GM13976 (cell line): ENCODE measurements at regions not wholly inside any gene's neighbourhood (a gene's known extent, or its start where the extent isn't known, plus 50 kb on each side); places are given as distances from the start of the nearest gene placed in this dataset.

Experiments used
- DNase-seq: peaks from one replicate; pipeline ENCODE4 v3.0.0; 2012; ENCODE audit warnings: low spot score
- in situ Hi-C: fragments of 300-500 bp; cut with MboI; formaldehyde crosslinking; loops from one replicate; pipeline ENCODE4 v1.12.0; 2022; ENCODE audit warnings: low sequenced_read_pairs, mixed read lengths, inconsistent platforms; ENCODE audit not compliant: unreplicated experiment
- TF ChIP-seq, protein P1 (sequence below): IDR thresholded peaks from 2 replicates; pipeline ENCODE4 v1.5.1; 2012; ENCODE audit warnings: borderline replicate concordance, mild to moderate bottlenecking; ENCODE audit not compliant: insufficient read depth; ENCODE audit errors: extremely low read depth, missing control alignments, control extremely low read depth

DNA sequence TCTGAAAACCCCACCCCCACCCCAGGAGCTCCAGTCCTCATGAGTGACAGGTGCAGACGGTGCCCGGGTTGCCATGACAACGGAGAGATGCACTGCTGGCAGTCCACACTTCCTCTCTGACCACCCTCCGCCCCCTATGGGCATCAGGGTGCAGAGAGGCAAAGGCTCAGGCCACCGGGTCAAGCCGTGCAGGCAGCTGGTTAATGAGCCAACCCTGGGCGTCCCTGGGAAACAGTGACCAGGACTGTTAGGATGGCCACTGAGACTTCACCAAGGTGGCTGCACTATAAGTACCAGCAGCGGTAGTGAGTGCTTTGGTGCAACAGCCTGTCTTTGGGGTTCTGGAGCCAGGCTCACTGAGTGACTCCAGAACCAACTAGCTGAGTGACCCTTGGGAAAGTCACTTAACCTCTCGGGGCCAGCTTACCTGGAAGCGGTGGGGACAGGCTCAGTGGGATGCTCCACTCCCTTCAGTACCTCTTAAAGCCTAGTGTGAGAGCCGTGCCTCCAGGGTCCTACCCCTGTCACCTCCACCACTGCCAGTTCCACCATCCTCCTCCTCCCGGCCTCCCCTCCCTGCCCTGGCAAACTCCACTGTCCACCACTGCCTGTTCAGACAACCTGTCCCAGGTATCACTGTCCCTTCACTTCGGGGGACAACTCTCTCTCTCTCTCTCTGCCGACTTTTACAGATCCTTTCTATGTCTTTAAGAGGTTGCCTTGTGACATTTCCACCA lies 121.0 kb upstream of the PRR20G start:
- TF ChIP-seq, protein P1, sequence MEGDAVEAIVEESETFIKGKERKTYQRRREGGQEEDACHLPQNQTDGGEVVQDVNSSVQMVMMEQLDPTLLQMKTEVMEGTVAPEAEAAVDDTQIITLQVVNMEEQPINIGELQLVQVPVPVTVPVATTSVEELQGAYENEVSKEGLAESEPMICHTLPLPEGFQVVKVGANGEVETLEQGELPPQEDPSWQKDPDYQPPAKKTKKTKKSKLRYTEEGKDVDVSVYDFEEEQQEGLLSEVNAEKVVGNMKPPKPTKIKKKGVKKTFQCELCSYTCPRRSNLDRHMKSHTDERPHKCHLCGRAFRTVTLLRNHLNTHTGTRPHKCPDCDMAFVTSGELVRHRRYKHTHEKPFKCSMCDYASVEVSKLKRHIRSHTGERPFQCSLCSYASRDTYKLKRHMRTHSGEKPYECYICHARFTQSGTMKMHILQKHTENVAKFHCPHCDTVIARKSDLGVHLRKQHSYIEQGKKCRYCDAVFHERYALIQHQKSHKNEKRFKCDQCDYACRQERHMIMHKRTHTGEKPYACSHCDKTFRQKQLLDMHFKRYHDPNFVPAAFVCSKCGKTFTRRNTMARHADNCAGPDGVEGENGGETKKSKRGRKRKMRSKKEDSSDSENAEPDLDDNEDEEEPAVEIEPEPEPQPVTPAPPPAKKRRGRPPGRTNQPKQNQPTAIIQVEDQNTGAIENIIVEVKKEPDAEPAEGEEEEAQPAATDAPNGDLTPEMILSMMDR: no peak
- in situ Hi-C loops: no loop called here
- no peak for DNase-seq

DNA sequence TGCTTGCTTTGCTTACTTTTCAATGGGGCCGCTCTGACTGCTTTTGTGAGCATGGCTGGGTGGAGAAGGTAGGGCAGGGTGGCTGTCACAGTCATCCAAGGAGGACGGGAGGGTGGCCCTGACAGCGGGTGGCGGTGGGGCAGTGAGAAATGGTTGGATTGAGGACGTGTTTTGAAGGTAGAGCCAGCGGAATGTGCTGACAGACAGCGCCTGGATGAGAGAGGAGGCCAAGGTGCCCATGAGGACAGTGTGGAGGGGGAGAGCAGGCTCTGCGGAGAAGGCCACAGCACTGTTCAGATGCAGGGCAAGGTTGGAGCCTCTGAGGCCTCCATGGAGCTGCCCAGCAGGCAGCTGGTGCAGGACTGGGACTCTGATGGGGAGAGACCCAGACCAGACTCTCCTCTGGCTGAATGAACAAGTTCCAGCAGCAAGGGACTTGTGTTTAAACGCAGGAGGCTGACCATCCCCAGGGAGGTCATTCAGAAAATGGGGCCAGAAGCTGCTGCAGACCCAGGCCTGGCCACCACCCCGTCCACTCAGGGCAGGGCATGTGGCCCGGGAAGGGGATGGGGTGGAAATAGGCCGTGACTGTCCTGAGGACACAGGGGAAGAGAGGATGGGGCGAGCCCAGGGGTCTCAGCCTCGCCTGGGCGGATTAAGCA lies 120.3 kb upstream of the PRR20G start:
- DNase-seq: no peak
- in situ Hi-C loops: no loop called here
- TF ChIP-seq, protein P1: no peak

DNA sequence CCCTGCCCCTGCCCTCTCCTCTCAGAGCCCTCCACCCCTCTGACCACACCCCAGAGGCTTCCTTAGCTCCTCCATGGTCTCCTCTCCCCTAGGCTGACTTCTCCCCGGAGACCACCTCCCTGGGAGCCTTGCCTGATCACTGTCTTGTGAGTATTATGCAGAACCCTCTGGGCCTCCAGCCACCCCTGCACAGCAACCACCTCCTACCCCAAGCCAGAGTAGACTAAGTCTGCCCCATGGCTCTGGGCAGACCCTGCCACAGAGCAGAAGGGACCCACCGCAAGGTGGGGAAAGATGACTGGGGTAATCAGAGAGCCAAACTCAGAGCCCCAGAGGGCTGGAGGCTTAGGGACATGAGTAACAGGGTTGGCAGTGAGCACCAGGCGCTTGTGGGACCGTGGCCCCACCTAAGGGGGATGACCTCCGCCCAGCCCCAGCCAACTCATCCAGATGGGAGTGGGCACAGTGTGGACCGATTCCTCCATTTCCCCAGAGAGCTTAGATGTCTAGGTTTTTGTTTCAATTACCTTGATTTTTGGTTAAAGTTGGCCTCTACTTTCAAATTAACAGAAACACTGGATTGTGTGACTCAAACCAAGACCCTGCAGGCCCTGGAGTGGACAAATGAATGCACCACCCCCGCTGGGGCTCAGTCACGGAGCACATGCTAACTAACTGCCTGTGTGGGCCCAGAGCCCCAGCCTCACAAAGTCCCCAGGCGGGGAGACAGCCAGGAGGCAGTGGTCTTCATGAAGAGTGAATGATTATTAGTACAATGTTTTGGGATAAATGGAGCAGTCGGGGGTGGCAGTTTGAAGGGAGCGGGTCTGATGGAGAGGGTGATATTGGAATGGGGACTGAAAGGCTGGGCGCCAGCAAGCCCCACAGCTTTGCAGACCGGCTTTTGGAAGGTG lies 119.4 kb upstream of the PRR20G start:
- TF ChIP-seq, protein P1: no peak
- in situ Hi-C loops: no loop called here
- no peak for DNase-seq

DNA sequence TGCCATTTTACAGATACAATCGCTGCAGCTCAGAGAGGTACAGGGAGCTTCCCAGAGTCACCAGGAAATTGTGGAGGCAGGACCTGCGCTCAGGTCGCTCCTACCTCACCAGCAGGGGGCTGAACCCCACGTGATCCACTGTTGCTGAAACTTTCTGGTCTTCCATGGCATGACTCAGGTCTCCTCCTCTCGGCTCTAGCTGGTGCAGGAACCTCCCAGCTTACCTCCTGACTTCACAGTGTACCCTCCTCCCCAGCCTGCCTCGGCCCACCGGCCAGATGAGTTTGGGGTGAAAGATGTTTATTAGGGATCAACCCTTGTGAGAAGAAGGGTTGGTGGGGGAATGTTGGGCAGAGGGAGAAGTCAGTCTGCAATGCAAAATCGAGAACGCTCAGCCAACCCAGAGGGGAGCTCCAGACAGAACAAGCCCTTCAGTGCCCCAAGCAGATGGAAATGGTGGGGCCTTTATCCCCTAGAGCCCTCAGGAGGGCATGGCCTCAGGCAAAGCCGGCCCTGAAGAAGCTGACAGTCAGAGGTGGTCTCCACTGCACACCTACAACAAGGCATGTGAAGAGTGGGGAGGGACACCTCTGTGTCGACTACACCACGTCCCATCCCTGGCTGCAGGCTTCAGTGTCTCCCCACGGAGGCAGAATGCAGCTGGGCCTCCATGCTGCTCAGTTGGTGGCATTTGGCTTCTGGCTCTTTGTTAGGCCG lies 118.6 kb upstream of the PRR20G start:
- in situ Hi-C loops: no loop called here
- TF ChIP-seq, protein P1: no peak
- DNase-seq: no peak

DNA sequence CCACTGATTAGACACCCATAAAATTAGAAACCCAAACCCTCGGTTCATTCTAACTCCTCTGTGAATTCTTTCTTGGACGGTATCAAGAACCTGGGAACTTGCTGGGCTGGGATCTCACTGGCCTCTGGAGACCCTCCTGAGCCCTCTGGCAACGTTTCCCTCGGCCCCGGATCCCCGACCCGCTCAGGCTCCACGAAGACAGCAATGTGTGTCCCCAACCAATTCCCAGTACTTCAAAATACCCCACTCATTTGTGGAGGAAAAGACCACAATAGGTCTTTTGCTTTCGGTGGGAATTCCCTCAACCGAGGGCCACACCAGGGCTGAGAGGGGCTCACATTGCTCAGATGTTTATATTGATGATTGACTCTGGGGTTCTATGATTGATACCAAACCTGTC lies 117.9 kb upstream of the PRR20G start:
- no peak for DNase-seq
- in situ Hi-C loops: no loop called here
- TF ChIP-seq, protein P1: no peak

DNA sequence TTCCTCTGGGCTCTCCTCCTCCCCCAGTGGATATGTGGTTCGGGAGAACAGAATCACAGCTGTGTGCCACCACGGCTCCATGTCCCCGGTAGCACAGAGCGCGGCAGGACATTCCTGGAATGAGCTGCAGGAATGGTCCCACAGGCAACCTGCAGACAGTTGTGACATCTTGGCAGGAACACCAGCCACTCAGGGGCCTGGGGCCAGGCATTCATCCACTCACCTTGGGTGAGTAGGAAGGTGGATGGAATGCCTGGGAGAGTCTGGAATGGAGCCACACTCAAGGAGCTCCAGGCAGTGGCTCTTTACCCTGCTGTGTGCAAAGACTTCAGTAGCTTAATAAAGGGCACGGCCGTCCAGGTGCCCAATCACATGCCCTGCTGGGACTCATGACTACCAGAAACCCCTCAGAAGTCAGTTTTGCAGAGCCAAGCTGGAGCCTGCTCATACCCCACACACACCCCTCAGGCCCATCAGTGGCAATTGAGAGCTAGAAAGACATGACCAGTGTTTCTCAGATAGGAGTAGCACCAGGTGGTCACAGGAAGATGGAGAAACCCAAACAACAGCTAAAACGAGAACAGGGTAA lies 117.3 kb upstream of the PRR20G start:
- DNase-seq: no peak
- in situ Hi-C loops: no loop called here
- TF ChIP-seq, protein P1: no peak
